K562 (cell line): ENCODE measurements at regions not wholly inside any gene's neighbourhood (a gene's known extent, or its start where the extent isn't known, plus 50 kb on each side); places are given as distances from the start of the nearest gene placed in this dataset.

Experiments used
- ATAC-seq: fragments of 200-7000 bp; cut with Tn5 transposase; 3 replicates; pipeline ENCODE4 v1.9.1; 2020; ENCODE audit warnings: moderate library complexity
- BruUV-seq: library from RNA; stranded (reverse); fragments of 400-500 nt; replicated peaks from 2 replicates; lab custom pipeline; 2021; lab: Mats Ljungman, UMichigan
- CTCF ChIA-PET: fragments of 300-600 bp; formaldehyde crosslinking; extraction: SDS; loops from one replicate; lab custom pipeline; 2021; ENCODE audit warnings: low intra/inter-chr PET ratio; lab: Yijun Ruan, JAX
- POLR2A ChIA-PET: fragments of 300-600, 350-650 bp; sonication (Branson Sonifier 250); formaldehyde crosslinking; extraction: SDS; loops from one replicate; lab custom pipeline; 2021; ENCODE audit warnings: antibody characterized with exemption, inconsistent platforms; lab: Yijun Ruan, JAX
- DNase-seq, 4 experiments: peaks; one replicate each; pipeline versions ENCODE4 v3.0.0 to v3.0.0-alpha.2; 2011 to 2018; ENCODE audit warnings: low spot score in 3 of 4, mixed read lengths in 3 of 4; ENCODE audit errors: extremely low read depth in 1 of 4
- FAIRE-seq: peaks from 2 replicates; lab custom pipeline; 2011; peaks lifted over from hg19 to GRCh38; lab: Jason Lieb, UNC
- H2AFZ ChIP-seq: 2 replicates; pipeline ENCODE4 v1.6.0; 2011; ENCODE audit warnings: low read depth, low read length, control low read depth, inconsistent platforms
- H3K27ac ChIP-seq: fragments of 200-600 bp; 3 replicates; pipeline ENCODE4 v1.8.0; 2011; ENCODE audit warnings: low read depth, mild to moderate bottlenecking, control low read depth, inconsistent platforms, low read length, moderate library complexity, mixed read lengths; ENCODE audit errors: extremely low read depth
- H3K27me3 ChIP-seq, 2 experiments: fragments of 300-600 bp in 1 of 2; 2 replicates in 1 of 2; 3 replicates in 1 of 2; pipeline versions ENCODE4 v1.6.0 to v1.8.0; 2011; ENCODE audit warnings: inconsistent platforms in 2 of 2, low read length in 2 of 2, mild to moderate bottlenecking in 1 of 2, mixed read lengths in 1 of 2, moderate library complexity in 1 of 2; ENCODE audit not compliant: control insufficient read depth in 2 of 2, insufficient read depth in 2 of 2
- H3K36me3 ChIP-seq: fragments of 300-600 bp; 3 replicates; pipeline ENCODE4 v1.8.0; 2011; ENCODE audit warnings: mild to moderate bottlenecking, low read length, inconsistent platforms; ENCODE audit not compliant: control insufficient read depth, insufficient read depth
- H3K4me1 ChIP-seq, 2 experiments: fragments of 200-600 bp in 1 of 2; replicated peaks in 1 of 2; 2 replicates in 1 of 2; 3 replicates in 1 of 2; pipeline versions ENCODE4 v1.5.1 to v1.8.0; 2011; ENCODE audit warnings: inconsistent platforms in 2 of 2, low read length in 2 of 2, mild to moderate bottlenecking in 1 of 2, mixed read lengths in 1 of 2, moderate library complexity in 1 of 2; ENCODE audit not compliant: control insufficient read depth in 2 of 2, insufficient read depth in 2 of 2
- H3K4me2 ChIP-seq: 2 replicates; pipeline ENCODE4 v1.6.1; 2011; ENCODE audit warnings: low read length, control low read depth, inconsistent platforms, mixed read lengths; ENCODE audit not compliant: insufficient read depth
- H3K4me3 ChIP-seq: fragments of 200-600 bp; sonication (generic), shearing (Covaris generic); 2 replicates; pipeline ENCODE4 v1.5.1; 2016; ENCODE audit warnings: control low read depth, inconsistent platforms
- H3K79me2 ChIP-seq: fragments of 200-600 bp; 3 replicates; pipeline ENCODE4 v1.8.0; 2011; ENCODE audit warnings: low read length, inconsistent platforms; ENCODE audit not compliant: control insufficient read depth, insufficient read depth
- H3K9ac ChIP-seq, 2 experiments: 2 replicates each; pipeline versions ENCODE4 v1.6.0 to v1.6.1; 2011; ENCODE audit warnings: low read depth in 2 of 2, low read length in 2 of 2, control low read depth in 1 of 2, inconsistent platforms in 1 of 2, mild to moderate bottlenecking in 1 of 2, mixed read lengths in 1 of 2; ENCODE audit not compliant: insufficient read depth in 1 of 2
- H3K9me1 ChIP-seq: one replicate; pipeline ENCODE4 v1.6.0; 2011; ENCODE audit warnings: inconsistent platforms, mild to moderate bottlenecking, low read length, moderate library complexity; ENCODE audit not compliant: control insufficient read depth, insufficient read depth
- H3K9me3 ChIP-seq: replicated peaks from 2 replicates; pipeline ENCODE4 v1.5.1; 2011; ENCODE audit warnings: low read depth, low read length, inconsistent platforms; ENCODE audit not compliant: control insufficient read depth, insufficient read depth
- H4K20me1 ChIP-seq: replicated peaks from 2 replicates; pipeline ENCODE4 v1.6.1; 2011; ENCODE audit warnings: low read length, inconsistent platforms, mixed read lengths; ENCODE audit not compliant: control insufficient read depth, insufficient read depth
- ARID3A ChIP-seq: IDR thresholded peaks from 2 replicates; pipeline ENCODE4 v1.6.1; 2012; ENCODE audit warnings: low read depth, low read length, improper control_type of control experiment, borderline replicate concordance
- DDX20 ChIP-seq: fragments of 450-650 bp; IDR thresholded peaks from 2 replicates; pipeline ENCODE4 v1.6.1; 2016; ENCODE audit warnings: missing genetic modification characterization, low read depth, mild to moderate bottlenecking, missing compliant biosample characterization, moderate library complexity
- HSF4 ChIP-seq: fragments of 250-450 bp; sonication (Bioruptor Pico); IDR thresholded peaks from 2 replicates; pipeline ENCODE4 v2.1.2; 2022; ENCODE audit warnings: mild to moderate bottlenecking, moderate library complexity, borderline replicate concordance
- NELFE ChIP-seq: IDR thresholded peaks from 2 replicates; pipeline ENCODE4 v1.6.1; 2011; ENCODE audit warnings: mild to moderate bottlenecking; ENCODE audit not compliant: insufficient read depth, insufficient read length
- NR2F6 ChIP-seq: fragments of 450-650 bp; formaldehyde crosslinking; IDR thresholded peaks from 2 replicates; pipeline ENCODE4 v1.4.0; 2020; ENCODE audit warnings: mild to moderate bottlenecking
- RFX7 ChIP-seq: fragments of 250-450 bp; sonication (Bioruptor Pico); IDR thresholded peaks from 2 replicates; pipeline ENCODE4 v1.5.1; 2021; ENCODE audit warnings: mild to moderate bottlenecking
- TAL1 ChIP-seq: fragments of 450-650 bp; IDR thresholded peaks from 2 replicates; pipeline ENCODE4 v1.6.1; 2016; ENCODE audit warnings: mild to moderate bottlenecking
- YY1 ChIP-seq, 3 experiments: IDR thresholded peaks; 2 replicates each; pipeline ENCODE4 v1.6.1; 2011; ENCODE audit warnings: low read length in 2 of 3, mild to moderate bottlenecking in 2 of 3, moderate library complexity in 2 of 3, borderline replicate concordance in 1 of 3, control low read depth in 1 of 3, low read depth in 1 of 3; ENCODE audit not compliant: insufficient read depth in 3 of 3, insufficient replicate concordance in 2 of 3, control insufficient read depth in 1 of 3, insufficient read length in 1 of 3; ENCODE audit errors: extremely low read depth in 1 of 3
- ZNF121 ChIP-seq: sonication (generic); formaldehyde crosslinking; conservative IDR thresholded peaks from 2 replicates; pipeline ENCODE4 v1.8.0; 2022; ENCODE audit warnings: missing genetic modification reagents
- whole genome bisulfite sequencing: fragments of 100-300 bp; shearing (Covaris generic); methylation state at CpG from one replicate; pipeline ENCODE4 v1.1.6; 2016; ENCODE audit warnings: low coverage, mixed read lengths; ENCODE audit not compliant: insufficient coverage; ENCODE audit errors: missing lambda C conversion rate; 5-methylcytosine and 5-hydroxymethylcytosine counted together
- in situ Hi-C: fragments of 300-500 bp; cut with MboI; formaldehyde crosslinking; loops from 4 replicates; pipeline ENCODE4 v1.15.0; 2018; ENCODE audit warnings: inconsistent platforms, mixed read lengths
- intact Hi-C: fragments of 100-400 bp; cut with micrococcal nuclease; formaldehyde crosslinking; loops from 2 replicates; pipeline ENCODE4 v1.14.2; 2022

GRCh38 chr5:111933086-111933485 is 176.1 kb upstream of the NREP start (continued):
- TF ChIP-seq NELFE (no peak), DDX20 (no peak), RFX7 (CRISPR knock-in tag) (no peak), ARID3A (no peak)

GRCh38 chr5:111932628-111933027 is 175.6 kb upstream of the NREP start:
- H3K4me2 ChIP-seq, result no peak overlapping the region
- no peak overlapping the region for H3K27ac ChIP-seq
- no peaks in the 10 kb centered on the region for H3K27me3 ChIP-seq
- 3% methylated on average over 5 of the region's 5 CpGs for WGBS
- no peaks in the 10 kb centered on the region for H3K4me1 ChIP-seq
- no peaks in the 10 kb centered on the region for H3K9me1 ChIP-seq
- no peak for FAIRE-seq
- H3K36me3 ChIP-seq, result no peaks in the 10 kb centered on the region
- H3K79me2 ChIP-seq, result no peaks in the 10 kb centered on the region
- CTCF ChIA-PET, result no interaction called here
- H4K20me1 ChIP-seq, result no peaks in the 10 kb centered on the region
- no peak for DNase-seq
- intact Hi-C loops (no loop called here), in situ Hi-C loops (no loop called here)
- no TSS peak for BruUV-seq
- no peak overlapping the region for H3K9ac ChIP-seq
- H3K4me3 ChIP-seq, result no peak overlapping the region
- POLR2A ChIA-PET, result no interaction called here
- H3K9me3 ChIP-seq, result no peaks in the 10 kb centered on the region
- no peak overlapping the region for H2AFZ ChIP-seq
- ATAC-seq, result no peak
- TF ChIP-seq YY1 (IDR thresholded peaks at IDR 0.05; ENCODE audit: borderline replicate concordance in 1 of 3, control insufficient read depth in 1 of 3, extremely low read depth in 1 of 3, insufficient read depth in 3 of 3, insufficient read length in 1 of 3, insufficient replicate concordance in 2 of 3, low read depth in 1 of 3, low read length in 2 of 3) (no peak), ZNF121 (CRISPR knock-in tag) (no peak), TAL1 (no peak), NR2F6 (no peak), HSF4 (CRISPR knock-in tag) (no peak)
